ENCODE measurements at regions not wholly inside any gene's neighbourhood (a gene's known extent, or its start where the extent isn't known, plus 50 kb on each side); places are given as distances from the start of the nearest gene placed in this dataset.

GRCh38 chrX:1778817-1779216 is 164.0 kb downstream of the ASMT start:
- peak in 1 of 2 donors; percentile 2 for DNase-seq (ENCODE audit: low read depth in 2 of 2)
- H3K4me3 ChIP-seq (replicated peaks in 1 of 2; ENCODE audit: low read depth in 2 of 2, low read length in 2 of 2), result no peak overlapping the region
- TF ChIP-seq, protein P1, sequence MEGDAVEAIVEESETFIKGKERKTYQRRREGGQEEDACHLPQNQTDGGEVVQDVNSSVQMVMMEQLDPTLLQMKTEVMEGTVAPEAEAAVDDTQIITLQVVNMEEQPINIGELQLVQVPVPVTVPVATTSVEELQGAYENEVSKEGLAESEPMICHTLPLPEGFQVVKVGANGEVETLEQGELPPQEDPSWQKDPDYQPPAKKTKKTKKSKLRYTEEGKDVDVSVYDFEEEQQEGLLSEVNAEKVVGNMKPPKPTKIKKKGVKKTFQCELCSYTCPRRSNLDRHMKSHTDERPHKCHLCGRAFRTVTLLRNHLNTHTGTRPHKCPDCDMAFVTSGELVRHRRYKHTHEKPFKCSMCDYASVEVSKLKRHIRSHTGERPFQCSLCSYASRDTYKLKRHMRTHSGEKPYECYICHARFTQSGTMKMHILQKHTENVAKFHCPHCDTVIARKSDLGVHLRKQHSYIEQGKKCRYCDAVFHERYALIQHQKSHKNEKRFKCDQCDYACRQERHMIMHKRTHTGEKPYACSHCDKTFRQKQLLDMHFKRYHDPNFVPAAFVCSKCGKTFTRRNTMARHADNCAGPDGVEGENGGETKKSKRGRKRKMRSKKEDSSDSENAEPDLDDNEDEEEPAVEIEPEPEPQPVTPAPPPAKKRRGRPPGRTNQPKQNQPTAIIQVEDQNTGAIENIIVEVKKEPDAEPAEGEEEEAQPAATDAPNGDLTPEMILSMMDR (IDR thresholded peaks at IDR 0.05; ENCODE audit: low read depth, low read length), result no peak

- DNase-seq (ENCODE audit: low read depth in 2 of 2), result no peak
- TF ChIP-seq, protein P1 (IDR thresholded peaks at IDR 0.05; ENCODE audit: low read depth, low read length), result no peak
- no peak overlapping the region for H3K4me3 ChIP-seq (replicated peaks in 1 of 2; ENCODE audit: low read depth in 2 of 2, low read length in 2 of 2)
Observed at GRCh38 chrX:1779626-1780025, 164.8 kb downstream of the ASMT start.

DNA sequence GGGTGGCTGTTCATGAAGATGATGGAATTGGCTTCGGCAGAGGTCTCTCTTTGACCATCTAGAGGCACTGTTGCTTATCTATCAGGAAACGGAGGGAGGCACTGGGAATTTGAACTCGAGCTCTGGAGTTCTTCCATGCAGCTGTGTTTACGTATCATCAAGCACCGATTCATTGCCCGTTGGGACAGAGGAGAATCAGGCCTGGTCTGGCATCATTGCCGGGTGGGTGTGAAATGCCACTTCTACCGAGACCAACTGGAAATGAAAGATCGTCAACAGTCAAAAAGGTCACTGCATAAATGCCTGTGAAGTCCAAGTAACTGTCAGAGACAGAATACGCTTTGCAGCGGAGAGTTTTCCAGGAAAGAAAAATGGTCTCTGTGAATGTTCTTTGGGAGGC is 166.9 kb downstream of the ASMT start:
- TF ChIP-seq, protein P1 (IDR thresholded peaks at IDR 0.05; ENCODE audit: low read depth, low read length), result no peak
- no peak overlapping the region for H3K4me3 ChIP-seq (replicated peaks in 1 of 2; ENCODE audit: low read depth in 2 of 2, low read length in 2 of 2)
- no peak for DNase-seq (ENCODE audit: low read depth in 2 of 2)

DNA sequence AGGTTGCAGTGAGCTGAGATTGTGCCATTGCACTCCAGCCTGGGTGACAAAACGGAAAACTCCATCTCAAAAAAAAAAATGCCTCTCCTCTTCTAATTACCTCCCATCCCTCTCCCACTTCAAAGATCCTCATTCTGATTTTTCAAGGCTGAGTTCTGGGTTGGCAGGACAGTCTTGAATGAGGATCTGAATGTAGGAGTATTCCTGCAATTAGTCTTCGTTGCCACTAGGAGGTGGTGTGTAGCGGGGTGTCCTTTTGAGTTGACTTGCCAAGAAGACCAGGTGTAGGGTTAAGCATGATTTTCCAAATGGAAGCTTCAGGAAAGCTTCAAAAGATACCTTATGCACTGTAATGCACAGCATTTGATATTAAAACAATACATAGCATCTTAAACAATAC is 169.9 kb downstream of the ASMT start:
- no peak overlapping the region for H3K4me3 ChIP-seq (replicated peaks in 1 of 2; ENCODE audit: low read depth in 2 of 2, low read length in 2 of 2)
- DNase-seq (ENCODE audit: low read depth in 2 of 2), result no peak
- TF ChIP-seq, protein P1 (IDR thresholded peaks at IDR 0.05; ENCODE audit: low read depth, low read length), result peak; percentile 7

DNA sequence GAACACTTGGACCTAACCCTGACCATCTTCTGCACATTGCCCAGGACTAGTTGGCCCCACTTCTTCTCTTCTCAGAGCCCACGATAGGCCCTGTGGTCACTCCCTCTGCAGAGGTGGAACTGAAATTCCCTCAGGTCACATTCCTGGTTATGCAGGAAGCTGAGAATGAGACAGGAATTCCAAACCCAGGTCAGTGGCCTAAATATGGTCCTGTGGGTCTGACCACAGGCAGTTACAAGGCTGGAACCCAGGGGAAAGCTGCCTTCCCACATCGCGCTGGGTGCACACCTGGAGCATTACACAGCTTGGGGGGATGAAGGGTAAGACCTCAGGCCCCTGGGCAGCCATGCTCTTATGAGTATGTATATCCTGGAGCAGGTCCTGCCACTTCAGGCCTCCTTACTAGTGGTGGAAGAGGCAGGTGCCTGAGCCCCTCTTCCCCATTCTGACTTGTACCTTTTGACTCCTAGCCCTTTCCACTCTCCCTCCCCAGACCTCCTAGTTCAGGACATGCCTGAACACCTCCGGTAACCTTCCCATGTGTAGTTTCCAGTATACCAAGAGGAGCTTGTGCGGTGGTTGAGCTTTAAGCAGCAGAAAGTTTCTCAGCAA is 173.5 kb downstream of the ASMT start:
- TF ChIP-seq, protein P1 (IDR thresholded peaks at IDR 0.05; ENCODE audit: low read depth, low read length), result no peak
- no peak overlapping the region for H3K4me3 ChIP-seq (replicated peaks in 1 of 2; ENCODE audit: low read depth in 2 of 2, low read length in 2 of 2)
- DNase-seq (ENCODE audit: low read depth in 2 of 2), result no peak

DNA sequence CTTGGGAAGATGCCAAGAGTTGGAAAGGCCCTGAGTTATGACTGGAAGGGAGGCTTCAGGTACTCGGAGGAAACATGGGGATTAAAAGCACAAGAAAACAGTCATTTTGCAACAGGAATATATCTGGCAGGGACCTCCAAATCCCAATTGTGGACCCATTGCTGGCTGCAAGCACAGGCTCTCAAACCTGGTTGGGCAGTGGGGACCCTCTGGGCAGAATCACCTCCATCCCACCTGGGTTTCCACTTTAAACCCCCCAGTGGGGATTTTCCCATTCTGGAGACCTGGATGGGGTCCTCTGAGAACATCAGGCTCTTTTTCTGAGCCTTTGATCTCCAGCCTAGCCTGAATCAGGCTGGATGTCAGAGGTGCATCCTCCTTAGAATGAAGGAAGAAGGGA is 177.8 kb downstream of the ASMT start:
- TF ChIP-seq, protein P1 (IDR thresholded peaks at IDR 0.05; ENCODE audit: low read depth, low read length), result no peak
- DNase-seq (ENCODE audit: low read depth in 2 of 2), result no peak
- H3K4me3 ChIP-seq (replicated peaks in 1 of 2; ENCODE audit: low read depth in 2 of 2, low read length in 2 of 2), result no peak overlapping the region

DNA sequence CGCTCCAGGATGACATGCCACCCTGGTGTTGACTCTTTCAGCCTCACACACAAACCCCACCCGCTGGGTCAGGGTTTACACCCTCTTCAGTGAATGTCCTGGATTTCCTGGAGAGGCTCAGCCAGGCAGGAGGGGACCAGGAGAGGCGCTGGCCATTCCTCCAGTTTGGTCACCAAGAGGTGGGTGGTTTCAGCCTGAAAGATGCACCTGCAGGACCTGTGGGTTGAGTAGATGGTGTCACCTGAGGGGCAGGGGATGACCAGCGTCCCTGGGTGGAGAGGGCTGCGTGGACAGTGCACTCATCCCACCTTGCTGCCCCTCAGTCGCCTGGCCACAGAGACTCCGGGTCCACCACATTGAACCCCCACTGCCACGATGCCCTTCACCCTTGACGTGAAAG is 179.7 kb downstream of the ASMT start:
- TF ChIP-seq, protein P1 (IDR thresholded peaks at IDR 0.05; ENCODE audit: low read depth, low read length), result no peak
- H3K4me3 ChIP-seq (replicated peaks in 1 of 2; ENCODE audit: low read depth in 2 of 2, low read length in 2 of 2), result no peak overlapping the region
- no peak for DNase-seq (ENCODE audit: low read depth in 2 of 2)
